NCI-H2196 treated with DMSO at 0.1 percent for 48 hours (cell line): ENCODE measurements at regions not wholly inside any gene's neighbourhood (a gene's known extent, or its start where the extent isn't known, plus 50 kb on each side); places are given as distances from the start of the nearest gene placed in this dataset.
"Not testable (repeated sequence)": the region's sequence is repeated elsewhere in the genome, so short reads cannot be mapped to it uniquely, and the experiment has no call there.

Source experiments
- DNase-seq: peaks from one replicate; lab custom pipeline; 2025; ENCODE audit not compliant: unreplicated experiment; lab: John Stamatoyannopoulos, UW

DNA sequence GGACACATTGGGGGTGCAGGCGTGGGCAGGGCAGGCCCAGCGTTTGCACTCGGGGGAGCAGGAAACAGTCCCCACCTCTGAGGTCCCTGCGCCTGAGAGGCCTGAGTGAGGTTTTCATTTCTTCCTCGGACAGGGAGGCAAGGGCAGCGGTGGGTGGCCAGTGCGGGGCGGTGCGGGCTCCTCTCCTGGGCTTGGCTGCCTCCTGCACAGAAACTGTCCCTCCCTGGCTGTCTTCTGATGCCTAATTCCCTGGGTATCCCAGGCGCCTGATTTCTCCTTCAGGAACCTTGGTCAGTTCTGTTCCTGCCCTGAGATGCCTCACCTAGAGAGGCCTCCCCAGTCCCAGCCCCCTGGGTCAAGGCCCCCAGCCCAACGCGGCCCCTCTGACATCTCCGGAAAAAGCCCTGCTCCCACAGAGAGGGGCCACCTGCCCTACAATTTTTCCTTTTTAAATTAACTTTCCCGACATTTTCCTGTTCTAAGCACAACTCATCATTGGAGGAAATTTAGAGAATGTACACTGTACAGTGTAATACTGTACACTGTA lies 260.3 kb downstream of the ADGRD1 start:
- DNase-seq: no peak

DNA sequence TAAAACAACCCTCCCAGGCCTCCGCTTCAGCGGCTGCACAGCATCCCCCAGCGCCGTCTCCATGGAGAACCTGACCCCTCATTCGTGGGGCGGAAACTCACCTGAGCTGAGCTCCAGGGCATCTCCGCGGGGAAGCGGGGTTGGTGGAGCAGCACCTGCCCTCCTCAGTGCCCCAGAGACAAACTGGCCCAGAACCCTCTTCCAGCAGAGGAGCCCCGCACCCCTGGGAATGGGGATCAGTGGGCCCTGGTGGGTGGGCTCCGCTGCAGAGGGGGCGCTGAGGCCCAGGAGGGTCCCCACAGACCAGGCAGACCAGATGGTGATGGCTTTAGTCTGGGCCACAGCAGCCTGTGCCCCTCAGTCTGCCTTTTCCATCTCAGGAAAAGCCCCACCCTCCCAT lies 261.2 kb downstream of the ADGRD1 start:
- DNase-seq: not testable (repeated sequence)

DNA sequence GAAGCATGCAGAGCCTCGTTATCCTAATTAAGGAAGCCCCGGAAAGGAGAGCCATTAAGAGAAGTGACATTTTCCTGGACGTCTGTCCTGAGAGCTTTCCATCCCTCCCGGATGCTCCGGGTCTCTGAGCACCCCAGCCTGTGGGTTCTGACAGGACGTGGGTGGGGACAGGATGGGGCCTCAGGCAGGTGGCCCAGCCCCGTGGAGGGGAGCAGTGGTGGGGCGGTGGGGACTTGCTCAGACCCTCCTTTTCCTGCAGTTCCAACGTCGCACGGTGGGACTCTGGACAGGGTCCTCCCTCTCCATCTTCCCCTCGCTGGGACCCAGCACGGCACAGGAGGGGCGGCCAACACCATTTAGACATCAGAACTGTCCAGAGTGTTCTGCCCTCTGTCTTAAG lies 262.9 kb downstream of the ADGRD1 start:
- not testable (repeated sequence) for DNase-seq

DNA sequence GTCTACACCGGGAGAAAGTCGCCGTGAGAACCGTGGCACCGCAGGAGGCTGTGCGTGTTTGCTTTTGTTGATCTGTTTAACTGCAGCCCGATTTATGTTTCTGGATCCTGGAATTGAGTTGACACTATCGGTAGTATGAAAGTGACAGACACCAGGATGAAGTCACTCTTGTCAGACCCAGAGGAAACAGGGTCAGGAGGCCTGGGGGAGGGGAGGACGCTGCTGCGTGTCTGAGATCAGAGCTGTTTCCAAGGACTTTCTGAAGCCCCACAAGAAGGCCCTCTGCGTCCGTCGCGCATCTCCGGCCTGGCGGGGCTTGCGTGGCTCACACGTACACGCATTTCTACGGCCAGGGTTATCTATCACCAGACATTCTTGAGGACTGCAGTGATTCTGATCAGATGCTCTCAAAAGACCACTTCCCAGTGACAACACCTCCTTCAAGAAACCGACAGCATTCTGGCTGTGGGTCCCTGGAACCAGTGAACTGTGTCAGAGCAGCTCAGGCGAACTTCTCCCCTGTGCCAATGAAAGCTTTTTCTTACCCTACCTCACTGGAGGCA lies 263.4 kb downstream of the ADGRD1 start:
- DNase-seq: no peak

GRCh38 chr12:131218026-131218922 lies 264.6 kb downstream of the ADGRD1 start:
- no peak for DNase-seq

- DNase-seq: no peak
Measured at GRCh38 chr12:131218923-131219669, 265.4 kb downstream of the ADGRD1 start.

DNA sequence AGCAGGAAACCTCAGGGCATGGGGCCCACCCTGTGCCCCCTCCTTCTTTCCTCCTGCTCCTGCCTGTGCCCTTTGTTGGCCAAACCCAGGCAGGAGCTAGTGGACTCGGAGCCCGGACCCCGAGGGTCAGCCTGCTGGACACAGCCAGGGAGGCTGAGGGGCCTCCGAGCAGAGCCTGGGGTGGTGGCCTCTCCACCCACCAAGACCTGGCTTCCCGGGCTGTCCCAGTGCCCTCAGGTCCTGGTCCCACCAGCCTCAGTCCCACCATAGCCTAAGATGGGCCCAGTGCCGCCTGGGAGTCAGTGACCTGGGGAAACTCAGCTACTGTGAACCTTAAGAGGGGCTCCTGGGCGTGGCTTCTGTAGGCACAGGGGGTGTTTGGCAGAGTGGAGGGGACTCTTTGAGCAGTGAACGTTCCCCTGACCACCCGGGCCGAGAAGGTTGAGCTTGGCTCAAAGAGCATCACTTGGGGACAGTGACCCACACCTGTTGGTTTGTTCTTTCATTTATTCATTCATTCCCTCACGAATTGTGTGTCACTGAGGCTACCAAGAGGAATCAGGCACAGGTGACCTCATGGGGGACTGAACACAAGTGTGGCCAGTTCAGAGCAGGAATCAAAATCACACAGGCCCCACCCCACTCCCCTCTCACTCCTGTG lies 266.1 kb downstream of the ADGRD1 start:
- DNase-seq: no peak

DNA sequence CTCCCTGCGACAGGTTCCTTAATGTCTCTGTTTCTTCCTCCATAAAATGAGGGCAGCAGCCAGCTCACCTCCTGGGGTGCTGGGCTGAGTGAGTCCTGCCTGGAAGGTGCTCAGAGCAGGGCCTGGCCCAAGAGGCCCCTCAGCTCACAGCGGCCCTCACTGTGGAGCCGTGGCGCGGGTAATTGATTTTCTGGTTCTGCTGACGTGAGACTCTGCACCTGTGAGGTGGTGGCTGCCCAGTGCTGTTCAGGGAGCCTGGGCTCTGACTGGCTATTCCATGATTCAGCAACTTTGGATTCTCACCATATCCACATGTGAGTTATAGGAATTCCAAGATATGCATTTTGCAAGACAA lies 266.6 kb downstream of the ADGRD1 start:
- no peak for DNase-seq

DNA sequence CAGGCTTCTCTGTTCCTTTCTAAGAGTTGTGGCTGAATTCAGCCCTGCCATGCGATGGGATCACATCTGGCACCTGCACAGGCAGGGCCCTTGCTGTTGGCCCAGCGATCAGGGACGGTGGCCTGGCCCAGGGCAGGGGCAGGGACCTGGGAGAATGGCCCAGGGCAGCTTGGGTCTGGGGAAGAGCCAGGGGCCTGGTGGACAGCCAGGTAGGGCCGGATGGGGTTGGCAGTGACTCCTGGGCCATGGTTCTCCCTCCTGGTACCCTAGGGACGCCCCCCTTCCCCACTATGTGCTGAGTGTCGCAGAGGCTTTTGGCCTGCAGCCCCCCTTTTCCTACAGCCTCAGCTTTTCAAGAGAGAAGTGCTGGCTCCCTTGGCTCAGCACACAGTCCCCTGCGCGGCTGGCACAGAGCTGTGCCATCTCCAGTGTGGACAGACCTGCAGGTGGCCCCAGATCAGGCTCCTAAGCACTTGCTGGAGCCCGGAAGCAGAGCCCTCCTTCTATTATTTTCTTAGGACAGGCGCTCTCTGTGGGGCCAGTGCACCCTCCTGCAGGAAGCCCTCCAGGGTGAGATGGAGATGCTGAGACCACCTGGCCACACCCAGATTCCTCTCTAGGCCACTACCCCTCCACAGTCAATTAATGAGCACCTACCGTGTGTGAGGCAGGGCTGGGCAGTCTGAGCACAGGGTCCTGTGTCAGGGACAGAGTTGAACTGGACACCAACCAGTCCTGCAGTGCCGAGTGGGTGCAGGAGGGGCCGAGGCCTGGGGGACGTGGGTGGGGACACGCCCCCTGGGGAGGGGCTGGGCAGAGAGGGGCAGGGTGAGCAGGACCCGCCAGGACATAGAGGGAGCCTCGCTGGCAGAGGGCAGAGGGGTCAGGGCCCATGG lies 267.6 kb downstream of the ADGRD1 start:
- no peak for DNase-seq

DNA sequence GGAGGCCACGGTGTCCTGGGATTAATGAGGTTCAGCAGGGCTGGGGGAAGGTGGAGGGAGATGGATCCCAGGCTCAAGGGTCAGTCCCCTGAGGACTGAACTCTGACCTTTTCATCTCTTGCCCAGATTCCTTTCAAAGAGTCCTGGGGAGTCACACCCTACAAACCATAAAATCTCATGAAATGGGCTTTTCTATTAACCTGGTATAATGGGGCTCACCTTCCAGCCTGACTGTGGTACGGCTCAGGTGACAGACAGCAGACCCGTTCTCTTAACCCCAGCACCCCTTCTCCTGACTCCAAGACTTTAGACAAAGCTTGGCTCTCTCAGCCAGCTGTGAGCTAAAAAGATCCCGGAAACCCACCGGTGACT lies 268.2 kb downstream of the ADGRD1 start:
- DNase-seq: no peak

DNA sequence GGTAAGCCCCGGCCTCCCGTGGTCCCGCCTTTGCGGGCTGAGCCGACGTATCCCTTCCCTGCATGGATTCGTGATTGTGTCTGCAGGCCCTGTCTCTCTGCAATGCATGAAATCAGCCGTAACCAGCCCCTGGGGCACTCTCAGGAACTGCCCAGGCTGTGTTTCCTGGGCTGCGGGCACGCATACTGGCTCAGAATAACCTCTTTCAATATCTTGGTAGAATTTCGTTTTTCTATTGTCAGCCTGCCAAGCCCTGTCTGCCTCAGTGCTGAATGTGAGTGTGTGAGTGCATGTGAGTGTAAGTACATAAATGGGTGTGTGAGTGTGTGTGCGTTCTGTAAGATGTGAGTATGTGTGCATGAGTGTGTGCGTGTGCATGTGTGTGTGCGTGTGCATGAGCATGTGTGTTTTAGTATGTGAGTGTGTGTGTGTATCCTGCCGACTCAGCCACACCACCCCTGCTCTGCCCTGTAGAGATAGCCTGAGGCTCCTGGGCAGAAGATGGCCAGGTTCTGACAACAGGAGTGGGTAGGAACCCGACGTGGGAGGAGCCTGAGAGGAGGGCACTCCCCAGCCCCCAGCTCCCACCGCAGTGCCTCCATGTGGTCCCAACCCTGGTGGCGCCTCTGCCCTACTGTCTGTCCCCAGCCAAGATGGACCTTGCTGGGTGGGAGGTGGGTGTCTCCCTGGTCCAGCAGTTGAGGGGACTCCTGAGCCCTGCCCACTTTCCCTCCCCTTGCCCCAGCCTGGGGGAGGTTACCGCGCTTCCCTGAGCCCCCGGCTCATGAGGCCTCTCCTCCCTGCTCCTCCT lies 268.8 kb downstream of the ADGRD1 start:
- DNase-seq: no peak

- DNase-seq: no peak
Measured at GRCh38 chr12:131223171-131223761, 269.6 kb downstream of the ADGRD1 start.

- DNase-seq: no peak
Measured at GRCh38 chr12:131223791-131224225, 270.1 kb downstream of the ADGRD1 start.

- not testable (repeated sequence) for DNase-seq
Measured at GRCh38 chr12:131224226-131225065, 270.7 kb downstream of the ADGRD1 start.

- DNase-seq: not testable (repeated sequence)
Measured at GRCh38 chr12:131225066-131225380, 271.3 kb downstream of the ADGRD1 start.

- DNase-seq: no peak
Measured at GRCh38 chr12:131226345-131227265, 272.9 kb downstream of the ADGRD1 start.

- not testable (repeated sequence) for DNase-seq
Measured at GRCh38 chr12:131227641-131228040, 273.9 kb downstream of the ADGRD1 start.
